ENCODE measurements at regions not wholly inside any gene's neighbourhood (a gene's known extent, or its start where the extent isn't known, plus 50 kb on each side); places are given as distances from the start of the nearest gene placed in this dataset.

DNA sequence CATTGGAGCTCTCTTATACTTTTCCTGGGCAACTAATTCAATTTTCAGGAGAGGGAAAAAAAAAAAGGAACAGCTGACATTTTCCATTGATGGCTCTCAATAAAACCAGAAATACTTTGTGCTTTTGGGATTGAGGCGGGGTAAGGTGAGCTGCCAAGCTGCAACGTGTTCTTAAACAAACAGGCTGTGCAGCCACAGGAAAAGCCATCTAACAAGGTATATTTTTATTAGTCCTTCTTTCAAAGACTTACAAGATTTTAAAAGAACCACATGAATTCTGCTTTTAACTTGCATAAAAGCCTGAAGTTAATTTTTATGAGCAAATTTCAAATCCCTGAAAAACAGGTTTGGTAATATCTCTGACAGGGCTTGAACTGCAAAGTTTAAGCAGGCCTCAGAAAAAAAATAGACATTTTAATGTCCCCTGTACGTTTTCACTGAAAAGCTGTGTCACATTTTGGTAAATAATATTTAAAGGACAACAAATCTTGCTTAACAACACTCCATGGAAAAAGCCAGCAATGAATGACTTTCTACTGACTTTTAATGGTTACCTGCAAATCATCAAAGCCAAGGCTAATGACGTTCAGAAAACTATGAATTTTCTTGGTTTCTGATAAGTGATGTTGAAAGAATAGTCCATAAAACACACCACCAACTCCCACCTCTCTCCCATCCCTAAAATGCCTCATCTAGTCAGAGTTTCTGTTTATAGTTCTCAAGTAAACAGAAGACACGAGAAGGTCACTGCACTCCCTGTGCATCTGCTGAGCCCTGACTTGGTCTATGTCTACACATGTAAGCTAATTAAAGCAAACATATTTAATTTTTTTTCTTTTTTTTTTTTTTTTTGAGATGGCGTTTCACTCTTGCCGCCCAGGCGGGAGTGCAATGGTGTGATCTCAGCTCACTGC, 433.6 kb downstream of the PIK3R1 start:
- peak; percentile 63 for DNase-seq (ENCODE audit: extremely low spot score)
- H3K27ac ChIP-seq (ENCODE audit: low read depth): peak overlapping the region; percentile 76
- peaks cover 2% of the 10 kb centered on the region for H3K4me1 ChIP-seq (ENCODE audit: insufficient read depth)
- H3K4me3 ChIP-seq (ENCODE audit: low read depth, low read length): no peak overlapping the region
- H3K36me3 ChIP-seq (ENCODE audit: insufficient read depth): no peaks in the 10 kb centered on the region
- 62% methylated on average over 8 of the region's 8 CpGs for WGBS

DNA sequence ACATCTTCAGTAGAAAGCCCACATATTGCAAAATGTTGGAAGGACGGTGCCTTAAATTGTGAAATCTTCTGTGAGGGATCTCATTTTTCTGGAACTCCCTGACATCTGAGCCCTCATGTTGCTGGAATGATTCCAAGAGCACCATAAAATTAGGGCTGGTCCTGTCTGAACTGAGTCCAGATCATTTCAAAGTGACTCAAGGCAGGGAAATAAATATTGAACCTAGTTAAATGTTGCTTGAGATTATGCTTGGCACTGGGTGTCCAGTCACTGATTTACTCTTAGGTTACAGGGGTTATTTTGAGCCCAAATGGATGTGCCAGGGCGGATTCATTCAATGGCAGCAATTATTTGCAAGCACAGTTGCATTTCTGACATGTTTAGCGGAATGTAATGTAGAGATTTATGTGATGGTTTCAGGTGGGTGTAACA, 437.0 kb downstream of the PIK3R1 start:
- WGBS: 61% methylated on average over 3 of the region's 3 CpGs
- Histone ChIP-seq H3K4me1 (ENCODE audit: insufficient read depth) (peaks cover 2% of the 10 kb centered on the region), H3K36me3 (ENCODE audit: insufficient read depth) (no peaks in the 10 kb centered on the region), H3K4me3 (ENCODE audit: low read depth, low read length) (no peak overlapping the region), H3K27ac (ENCODE audit: low read depth) (no peak overlapping the region)
- DNase-seq (ENCODE audit: extremely low spot score): peak; percentile 62

DNA sequence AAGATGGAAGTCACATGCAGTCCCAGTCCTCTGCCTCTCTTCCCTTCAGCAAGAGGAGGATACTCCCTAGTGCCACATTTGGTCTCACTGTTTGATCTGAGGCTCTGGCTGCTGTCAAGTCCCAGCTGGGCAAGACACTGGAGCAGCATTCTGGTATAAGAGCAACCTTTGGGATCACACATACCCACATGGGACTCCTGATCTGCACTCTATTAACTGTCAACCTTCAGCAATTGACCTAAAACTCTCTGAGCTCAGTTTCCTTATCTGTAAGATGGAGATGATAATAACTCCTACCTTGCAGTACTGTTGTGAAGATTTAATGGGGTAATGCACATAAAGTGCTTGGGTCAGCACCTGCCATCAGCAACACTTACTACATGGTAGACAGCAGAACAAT, 437.9 kb downstream of the PIK3R1 start:
- no peak for DNase-seq (ENCODE audit: extremely low spot score)
- no peak overlapping the region for H3K4me3 ChIP-seq (ENCODE audit: low read depth, low read length)
- peaks cover 2% of the 10 kb centered on the region for H3K4me1 ChIP-seq (ENCODE audit: insufficient read depth)
- no peaks in the 10 kb centered on the region for H3K36me3 ChIP-seq (ENCODE audit: insufficient read depth)
- H3K27ac ChIP-seq (ENCODE audit: low read depth): no peak overlapping the region

- H3K36me3 ChIP-seq (ENCODE audit: insufficient read depth): no peaks in the 10 kb centered on the region
- H3K27ac ChIP-seq (ENCODE audit: low read depth): no peak overlapping the region
- no peak overlapping the region for H3K4me3 ChIP-seq (ENCODE audit: low read depth, low read length)
- 67% methylated on average over 5 of the region's 5 CpGs for WGBS
- peak; percentile 79 for DNase-seq (ENCODE audit: extremely low spot score)
- no peaks in the 10 kb centered on the region for H3K4me1 ChIP-seq (ENCODE audit: insufficient read depth)
Measured at GRCh38 chr5:68657055-68657961, 436.5 kb upstream of the SLC30A5 start.

DNA sequence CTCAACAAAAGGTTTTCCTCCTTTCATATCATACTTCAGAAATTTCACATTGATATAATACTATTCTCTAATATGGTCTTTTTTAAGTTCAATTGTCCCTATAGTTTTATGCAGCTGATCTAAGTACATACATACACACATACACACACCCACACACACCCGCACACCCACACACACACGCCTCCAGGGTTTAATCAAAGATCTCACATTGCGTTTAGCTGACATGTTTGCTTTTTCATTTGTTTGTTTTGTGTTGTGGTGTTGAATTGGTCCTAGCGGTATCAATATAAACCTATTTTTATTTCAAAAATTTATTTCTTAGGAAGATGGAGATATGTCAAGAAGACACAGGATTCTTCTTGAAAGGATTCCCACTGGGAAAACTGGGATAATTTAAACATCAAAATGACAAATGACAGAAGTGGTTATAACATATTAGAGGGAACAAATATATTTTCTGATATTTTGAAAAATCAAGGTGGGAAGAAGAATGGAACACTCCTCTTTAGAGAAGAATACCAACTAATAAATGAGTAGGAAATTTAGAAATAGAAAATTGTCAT, 434.9 kb upstream of the SLC30A5 start:
- no peaks in the 10 kb centered on the region for H3K4me1 ChIP-seq (ENCODE audit: insufficient read depth)
- H3K4me3 ChIP-seq (ENCODE audit: low read depth, low read length): no peak overlapping the region
- no peaks in the 10 kb centered on the region for H3K36me3 ChIP-seq (ENCODE audit: insufficient read depth)
- H3K27ac ChIP-seq (ENCODE audit: low read depth): no peak overlapping the region
- WGBS: 89% methylated on average over 4 of the region's 4 CpGs
- no peak for DNase-seq (ENCODE audit: extremely low spot score)

DNA sequence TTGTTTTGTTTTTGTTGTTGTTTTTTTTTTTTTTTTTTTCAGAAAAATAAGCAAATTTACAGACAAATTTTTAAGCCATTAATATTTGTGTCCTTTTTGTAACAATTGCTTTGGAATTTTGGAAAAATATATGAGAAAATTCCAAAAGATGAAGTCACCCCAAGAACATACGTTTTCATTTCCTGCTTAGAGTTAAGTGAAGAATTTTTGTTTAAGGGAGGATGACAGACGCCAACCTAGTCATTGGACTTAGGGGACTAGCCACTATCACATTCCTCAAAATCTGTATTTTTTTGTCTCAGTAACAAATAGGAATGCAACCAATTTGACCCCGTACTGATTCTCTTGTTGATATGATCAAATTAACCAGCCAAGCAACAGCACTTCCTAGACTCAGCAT, 433.9 kb upstream of the SLC30A5 start:
- no peak for DNase-seq (ENCODE audit: extremely low spot score)
- Histone ChIP-seq H3K4me3 (ENCODE audit: low read depth, low read length) (no peak overlapping the region), H3K4me1 (ENCODE audit: insufficient read depth) (no peaks in the 10 kb centered on the region), H3K27ac (ENCODE audit: low read depth) (no peak overlapping the region), H3K36me3 (ENCODE audit: insufficient read depth) (no peaks in the 10 kb centered on the region)
- 80% methylated on average over 3 of the region's 3 CpGs for WGBS

GRCh38 chr5:68661237-68661636, 432.6 kb upstream of the SLC30A5 start:
- Histone ChIP-seq H3K4me1 (ENCODE audit: insufficient read depth) (no peaks in the 10 kb centered on the region), H3K27ac (ENCODE audit: low read depth) (no peak overlapping the region), H3K36me3 (ENCODE audit: insufficient read depth) (no peaks in the 10 kb centered on the region), H3K4me3 (ENCODE audit: low read depth, low read length) (no peak overlapping the region)
- 89% methylated on average over 2 of the region's 2 CpGs for WGBS
- no peak for DNase-seq (ENCODE audit: extremely low spot score)

DNA sequence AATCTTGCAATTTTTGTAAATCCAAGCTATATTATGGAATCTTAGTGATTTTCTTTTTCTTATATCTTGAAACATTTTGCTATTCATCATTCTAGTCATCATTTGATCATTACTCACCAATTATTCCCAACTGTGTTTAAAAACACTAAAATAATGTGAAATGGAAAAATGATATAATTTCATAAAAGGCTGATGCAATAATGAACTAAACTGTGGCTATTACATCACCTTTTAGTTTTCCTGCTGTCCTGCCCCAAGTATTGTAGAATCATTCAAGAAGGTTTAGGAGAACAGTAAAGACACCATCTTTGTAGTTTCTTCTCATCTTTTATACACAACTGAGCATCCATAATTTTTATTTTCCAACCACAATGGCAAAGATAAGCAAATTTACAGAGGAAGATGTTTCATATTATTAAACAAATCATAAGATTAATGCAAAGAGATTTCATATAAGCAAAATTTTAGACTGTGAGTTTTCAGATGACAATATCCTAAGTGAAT, 431.0 kb upstream of the SLC30A5 start:
- Histone ChIP-seq H3K4me3 (ENCODE audit: low read depth, low read length) (no peak overlapping the region), H3K36me3 (ENCODE audit: insufficient read depth) (no peaks in the 10 kb centered on the region), H3K4me1 (ENCODE audit: insufficient read depth) (no peaks in the 10 kb centered on the region), H3K27ac (ENCODE audit: low read depth) (no peak overlapping the region)
- DNase-seq (ENCODE audit: extremely low spot score): no peak

GRCh38 chr5:68669864-68670575, 423.8 kb upstream of the SLC30A5 start:
- Histone ChIP-seq H3K36me3 (ENCODE audit: insufficient read depth) (no peaks in the 10 kb centered on the region), H3K4me1 (ENCODE audit: insufficient read depth) (no peaks in the 10 kb centered on the region), H3K4me3 (ENCODE audit: low read depth, low read length) (no peak overlapping the region), H3K27ac (ENCODE audit: low read depth) (no peak overlapping the region)
- DNase-seq (ENCODE audit: extremely low spot score): no peak
- WGBS: 83% methylated on average over 8 of the region's 8 CpGs

GRCh38 chr5:68673106-68673822, 420.6 kb upstream of the SLC30A5 start:
- Histone ChIP-seq H3K4me1 (ENCODE audit: insufficient read depth) (no peaks in the 10 kb centered on the region), H3K36me3 (ENCODE audit: insufficient read depth) (no peaks in the 10 kb centered on the region), H3K27ac (ENCODE audit: low read depth) (no peak overlapping the region), H3K4me3 (ENCODE audit: low read depth, low read length) (no peak overlapping the region)
- WGBS: 53% methylated on average over 8 of the region's 8 CpGs
- DNase-seq (ENCODE audit: extremely low spot score): no peak

GRCh38 chr5:68673823-68674180, 420.0 kb upstream of the SLC30A5 start:
- H3K36me3 ChIP-seq (ENCODE audit: insufficient read depth): no peaks in the 10 kb centered on the region
- H3K4me1 ChIP-seq (ENCODE audit: insufficient read depth): no peaks in the 10 kb centered on the region
- 78% methylated on average over 6 of the region's 6 CpGs for WGBS
- no peak overlapping the region for H3K27ac ChIP-seq (ENCODE audit: low read depth)
- no peak overlapping the region for H3K4me3 ChIP-seq (ENCODE audit: low read depth, low read length)
- no peak for DNase-seq (ENCODE audit: extremely low spot score)

- Histone ChIP-seq H3K27ac (ENCODE audit: low read depth) (no peak overlapping the region), H3K4me3 (ENCODE audit: low read depth, low read length) (no peak overlapping the region), H3K4me1 (ENCODE audit: insufficient read depth) (no peaks in the 10 kb centered on the region), H3K36me3 (ENCODE audit: insufficient read depth) (no peaks in the 10 kb centered on the region)
- DNase-seq (ENCODE audit: extremely low spot score): no peak
- 97% methylated on average over 1 of the region's 1 CpG for WGBS
Measured at GRCh38 chr5:68679041-68679440, 414.8 kb upstream of the SLC30A5 start.

DNA sequence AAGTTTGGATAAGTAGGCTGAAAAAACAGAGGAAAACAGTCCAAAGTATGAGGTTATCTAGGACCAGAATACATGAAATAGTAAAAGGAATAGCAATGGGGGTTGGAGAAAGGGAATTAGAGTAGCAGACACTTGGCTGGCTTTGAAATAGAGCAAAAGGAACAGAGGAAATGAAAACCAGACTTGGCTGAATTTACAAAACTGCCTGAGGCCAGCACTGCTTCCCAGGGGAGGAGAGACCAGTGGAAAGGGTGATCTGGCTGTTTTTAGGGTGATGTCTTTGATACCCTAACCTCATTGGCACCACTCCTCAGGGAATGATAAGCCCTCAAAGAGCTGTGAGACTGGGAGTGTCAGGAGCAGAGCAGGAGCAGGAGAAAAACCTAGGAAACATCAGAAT, 413.4 kb upstream of the SLC30A5 start:
- Histone ChIP-seq H3K4me1 (ENCODE audit: insufficient read depth) (no peaks in the 10 kb centered on the region), H3K36me3 (ENCODE audit: insufficient read depth) (no peaks in the 10 kb centered on the region), H3K27ac (ENCODE audit: low read depth) (no peak overlapping the region), H3K4me3 (ENCODE audit: low read depth, low read length) (no peak overlapping the region)
- DNase-seq (ENCODE audit: extremely low spot score): no peak

All from urinary bladder (tissue), 3 donors.